ENCODE measurements at regions not wholly inside any gene's neighbourhood (a gene's known extent, or its start where the extent isn't known, plus 50 kb on each side); places are given as distances from the start of the nearest gene placed in this dataset.
A peak's percentile ranks its signal among the peaks of the same experiment; 100 is the strongest.
"Not testable (repeated sequence)": the region's sequence is repeated elsewhere in the genome, so short reads cannot be mapped to it uniquely, and the experiment has no call there.

DNA sequence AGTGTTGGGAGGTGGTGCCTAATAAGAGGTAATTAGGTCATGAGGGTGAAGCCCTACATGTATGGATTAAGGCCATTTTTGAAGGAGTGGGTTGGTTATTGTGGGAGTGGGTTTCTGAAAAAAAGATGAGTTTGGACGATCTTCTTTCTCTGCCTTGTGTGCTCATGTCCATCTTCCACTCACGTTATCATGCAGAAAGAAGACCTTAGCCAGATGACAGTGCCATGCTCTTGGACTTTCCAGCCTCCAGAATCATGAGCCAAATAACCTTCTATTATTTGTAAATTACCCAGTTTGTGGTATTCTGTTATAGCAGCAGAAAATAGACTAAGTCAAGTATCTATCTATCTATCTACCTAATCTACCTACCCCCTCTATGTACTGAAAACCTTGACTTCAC lies 71.9 kb downstream of the SDR9C7 start:
- DNase-seq (ENCODE audit: low read depth, low spot score): no peak
- ChIA-PET POLR2A (no interaction called here), CTCF (no interaction called here)
- H3K9me3 ChIP-seq (ENCODE audit: control insufficient read depth, insufficient read depth, low read length): peaks cover 13% of the 10 kb centered on the region
- H3K27me3 ChIP-seq (ENCODE audit: control insufficient read depth, insufficient read depth, low read length): no peaks in the 10 kb centered on the region
- no peak overlapping the region for H3K27ac ChIP-seq (ENCODE audit: low read depth, low read length)
- no peak overlapping the region for H3K4me3 ChIP-seq (ENCODE audit: low read depth, low read length)
- TF ChIP-seq, protein P1, sequence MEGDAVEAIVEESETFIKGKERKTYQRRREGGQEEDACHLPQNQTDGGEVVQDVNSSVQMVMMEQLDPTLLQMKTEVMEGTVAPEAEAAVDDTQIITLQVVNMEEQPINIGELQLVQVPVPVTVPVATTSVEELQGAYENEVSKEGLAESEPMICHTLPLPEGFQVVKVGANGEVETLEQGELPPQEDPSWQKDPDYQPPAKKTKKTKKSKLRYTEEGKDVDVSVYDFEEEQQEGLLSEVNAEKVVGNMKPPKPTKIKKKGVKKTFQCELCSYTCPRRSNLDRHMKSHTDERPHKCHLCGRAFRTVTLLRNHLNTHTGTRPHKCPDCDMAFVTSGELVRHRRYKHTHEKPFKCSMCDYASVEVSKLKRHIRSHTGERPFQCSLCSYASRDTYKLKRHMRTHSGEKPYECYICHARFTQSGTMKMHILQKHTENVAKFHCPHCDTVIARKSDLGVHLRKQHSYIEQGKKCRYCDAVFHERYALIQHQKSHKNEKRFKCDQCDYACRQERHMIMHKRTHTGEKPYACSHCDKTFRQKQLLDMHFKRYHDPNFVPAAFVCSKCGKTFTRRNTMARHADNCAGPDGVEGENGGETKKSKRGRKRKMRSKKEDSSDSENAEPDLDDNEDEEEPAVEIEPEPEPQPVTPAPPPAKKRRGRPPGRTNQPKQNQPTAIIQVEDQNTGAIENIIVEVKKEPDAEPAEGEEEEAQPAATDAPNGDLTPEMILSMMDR (IDR thresholded peaks at IDR 0.05; ENCODE audit: low read depth, low read length): no peak

DNA sequence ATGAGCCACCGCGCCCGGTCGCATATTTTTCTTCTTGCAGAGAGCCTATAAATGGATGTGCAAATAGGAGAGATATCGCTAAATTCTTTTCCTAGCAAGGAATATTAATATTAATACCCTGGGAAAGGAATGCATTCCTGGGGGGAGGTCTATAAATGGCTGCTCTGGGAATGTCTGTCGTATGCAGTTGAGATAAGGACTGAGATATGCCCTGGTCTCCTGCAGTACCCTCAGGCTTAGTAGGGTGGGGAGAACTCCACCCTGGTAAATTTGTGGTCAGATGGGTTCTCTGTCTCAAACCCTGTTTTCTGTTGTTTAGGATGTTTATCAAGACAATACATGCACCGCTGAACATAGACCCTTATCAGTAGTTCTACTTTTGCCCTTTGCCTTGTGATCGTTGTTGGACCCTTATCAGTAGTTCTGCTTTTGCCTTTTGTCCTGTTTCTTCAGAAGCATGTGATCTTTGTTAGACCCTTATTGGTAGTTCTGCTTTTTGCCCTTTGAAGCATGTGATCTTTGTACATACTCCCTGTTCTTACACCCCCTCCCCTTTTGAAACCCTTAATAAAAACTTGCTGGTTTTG lies 80.7 kb downstream of the SDR9C7 start:
- H3K27me3 ChIP-seq (ENCODE audit: control insufficient read depth, insufficient read depth, low read length); CTCF ChIA-PET; POLR2A ChIA-PET; DNase-seq (ENCODE audit: low read depth, low spot score); H3K27ac ChIP-seq (ENCODE audit: low read depth, low read length); H3K4me3 ChIP-seq (ENCODE audit: low read depth, low read length); H3K9me3 ChIP-seq (ENCODE audit: control insufficient read depth, insufficient read depth, low read length): not testable (repeated sequence)

DNA sequence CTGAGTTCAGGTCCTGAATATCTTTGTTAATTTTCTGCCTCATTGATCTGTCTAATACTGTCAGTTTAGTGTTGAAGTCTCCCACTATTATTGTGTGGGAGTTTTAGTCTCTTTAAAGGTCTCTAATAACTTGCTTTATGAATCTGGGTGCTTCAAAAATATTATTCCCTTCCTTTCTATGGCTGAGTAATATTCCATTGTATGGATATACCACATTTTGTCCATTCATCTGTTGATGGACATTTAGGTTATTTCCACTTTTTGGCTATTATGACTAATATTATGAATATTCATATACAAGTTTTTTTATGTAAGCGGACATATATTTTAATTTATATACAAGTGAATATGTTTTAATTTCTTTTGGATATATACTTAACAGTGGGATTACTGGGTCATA lies 82.7 kb downstream of the SDR9C7 start:
- ChIA-PET CTCF (no interaction called here), POLR2A (no interaction called here)
- DNase-seq (ENCODE audit: low read depth, low spot score): no peak
- Histone ChIP-seq H3K27ac (ENCODE audit: low read depth, low read length) (no peak overlapping the region), H3K9me3 (ENCODE audit: control insufficient read depth, insufficient read depth, low read length) (no peaks in the 10 kb centered on the region; the same call in 1 of the 2 replicates), H3K4me3 (ENCODE audit: low read depth, low read length) (no peak overlapping the region), H3K27me3 (ENCODE audit: control insufficient read depth, insufficient read depth, low read length) (no peaks in the 10 kb centered on the region)
- TF ChIP-seq, protein P1 (IDR thresholded peaks at IDR 0.05; ENCODE audit: low read depth, low read length): no peak

DNA sequence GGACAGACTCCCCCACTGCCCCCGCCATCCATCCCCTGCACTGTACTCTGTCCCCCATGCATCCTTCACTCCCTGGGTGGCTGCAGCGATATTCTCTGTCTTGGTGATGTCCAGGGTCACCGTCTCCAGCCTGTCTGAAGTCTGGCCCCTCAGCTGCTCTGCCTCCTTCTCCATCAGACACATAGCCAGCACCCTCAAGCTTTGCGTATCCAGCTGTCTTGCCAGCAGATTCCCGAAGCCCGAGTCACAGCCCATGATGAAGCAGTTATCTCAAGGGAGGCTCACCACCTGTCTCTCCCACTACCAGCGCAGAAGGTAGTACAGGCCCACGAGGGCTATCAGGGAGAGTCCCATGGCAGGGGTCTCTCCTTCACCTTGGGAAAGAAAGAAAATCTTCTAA lies 77.8 kb downstream of the HSD17B6 start:
- CTCF ChIA-PET: interaction anchor here (1.0 kb wide), 1 partner anchor 161 kb away, joined by 3 read pairs; no protein-coding TSS in a partner anchor
- POLR2A ChIA-PET: no interaction called here
- Histone ChIP-seq H3K27me3 (ENCODE audit: control insufficient read depth, insufficient read depth, low read length) (peaks cover 5% of the 10 kb centered on the region), H3K27ac (ENCODE audit: low read depth, low read length) (no peak overlapping the region), H3K9me3 (ENCODE audit: control insufficient read depth, insufficient read depth, low read length) (no peaks in the 10 kb centered on the region), H3K4me3 (ENCODE audit: low read depth, low read length) (no peak overlapping the region)
- no peak for DNase-seq (ENCODE audit: low read depth, low spot score)
- TF ChIP-seq, protein P1 (IDR thresholded peaks at IDR 0.05; ENCODE audit: low read depth, low read length): no peak

DNA sequence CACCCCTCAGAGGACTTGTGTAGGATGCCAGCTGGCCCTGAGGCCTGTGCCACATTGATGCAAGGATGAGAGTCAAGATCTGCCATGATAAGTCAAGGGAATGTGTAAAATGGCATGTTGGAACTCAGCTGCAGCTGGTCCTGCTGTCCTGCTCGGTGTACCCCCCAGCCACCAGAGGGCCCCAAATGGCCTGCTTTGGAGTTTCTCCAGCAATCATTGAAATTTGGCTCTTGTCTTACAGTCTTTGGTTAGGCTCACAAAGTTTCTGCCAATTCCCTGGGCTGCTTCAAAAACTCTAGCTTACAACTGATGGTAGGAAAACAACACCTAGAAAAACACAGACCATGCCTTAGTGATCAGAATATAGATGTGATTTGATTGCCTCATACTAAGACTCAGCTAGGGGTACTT lies 76.8 kb downstream of the HSD17B6 start:
- TF ChIP-seq, protein P1 (IDR thresholded peaks at IDR 0.05; ENCODE audit: low read depth, low read length): peak; percentile 42
- H3K27ac ChIP-seq (ENCODE audit: low read depth, low read length): no peak overlapping the region
- POLR2A ChIA-PET: no interaction called here
- DNase-seq (ENCODE audit: low read depth, low spot score): no peak
- no peak overlapping the region for H3K4me3 ChIP-seq (ENCODE audit: low read depth, low read length)
- CTCF ChIA-PET: interaction anchor here (1.0 to 1.4 kb wide), 3 partner anchors 17 to 162 kb away, joined by 3 to 19 read pairs (median 3); no protein-coding TSS in a partner anchor
- H3K9me3 ChIP-seq (ENCODE audit: control insufficient read depth, insufficient read depth, low read length): no peaks in the 10 kb centered on the region
- peaks cover 7% of the 10 kb centered on the region for H3K27me3 ChIP-seq (ENCODE audit: control insufficient read depth, insufficient read depth, low read length)

All from AG04450 (cell line).